ENCODE measurements at regions not wholly inside any gene's neighbourhood (a gene's known extent, or its start where the extent isn't known, plus 50 kb on each side); places are given as distances from the start of the nearest gene placed in this dataset.
"Not testable (repeated sequence)": the region's sequence is repeated elsewhere in the genome, so short reads cannot be mapped to it uniquely, and the experiment has no call there.

- FAIRE-seq (no peak), DNase-seq (ENCODE audit: insufficient read length, low spot score) (no peak)
- TF ChIP-seq SPI1 (IDR thresholded peaks at IDR 0.05; ENCODE audit: low read depth, low read length) (no peak), TAF1 (IDR thresholded peaks at IDR 0.05; ENCODE audit: low read depth, low read length) (no peak), POLR2AphosphoS5 (IDR thresholded peaks at IDR 0.05; ENCODE audit: low read depth, low read length) (no peak), POLR2A (IDR thresholded peaks at IDR 0.05; ENCODE audit: low read depth, low read length) (no peak), POU2F2 (IDR thresholded peaks at IDR 0.05; ENCODE audit: low read depth, low read length) (no peak), PAX5 (IDR thresholded peaks at IDR 0.05; ENCODE audit: insufficient read depth, low read length, severe bottlenecking) (no peak)
Measured at GRCh38 chr20:53664121-53664520, 70.5 kb upstream of the ZNF217 start.

GRCh38 chr20:53663521-53663920 is 69.9 kb upstream of the ZNF217 start:
- not testable (repeated sequence) for DNase-seq (ENCODE audit: insufficient read length, low spot score); FAIRE-seq

GRCh38 chr20:53662595-53662994 is 69.0 kb upstream of the ZNF217 start:
- no peak for FAIRE-seq
- TF ChIP-seq TAF1 (IDR thresholded peaks at IDR 0.05; ENCODE audit: low read depth, low read length): no peak
- TF ChIP-seq POU2F2 (IDR thresholded peaks at IDR 0.05; ENCODE audit: low read depth, low read length): no peak
- TF ChIP-seq SPI1 (IDR thresholded peaks at IDR 0.05; ENCODE audit: low read depth, low read length): peak; percentile 47; the same call in 1 of the 2 replicates
- TF ChIP-seq POLR2AphosphoS5 (IDR thresholded peaks at IDR 0.05; ENCODE audit: low read depth, low read length): no peak
- DNase-seq (ENCODE audit: insufficient read length, low spot score): no peak

GRCh38 chr20:53660947-53661381 is 67.3 kb upstream of the ZNF217 start:
- TF ChIP-seq PAX5 (IDR thresholded peaks at IDR 0.05; ENCODE audit: insufficient read depth, low read length, severe bottlenecking) (no peak), POLR2A (IDR thresholded peaks at IDR 0.05; ENCODE audit: low read depth, low read length) (no peak), POLR2AphosphoS5 (IDR thresholded peaks at IDR 0.05; ENCODE audit: low read depth, low read length) (no peak), POU2F2 (IDR thresholded peaks at IDR 0.05; ENCODE audit: low read depth, low read length) (no peak), TAF1 (IDR thresholded peaks at IDR 0.05; ENCODE audit: low read depth, low read length) (no peak), SPI1 (IDR thresholded peaks at IDR 0.05; ENCODE audit: low read depth, low read length) (no peak)
- FAIRE-seq (peak; percentile 58), DNase-seq (ENCODE audit: insufficient read length, low spot score) (no peak)

GRCh38 chr20:53660078-53660909 is 66.7 kb upstream of the ZNF217 start:
- no peak for TF ChIP-seq POU2F2 (IDR thresholded peaks at IDR 0.05; ENCODE audit: low read depth, low read length)
- TF ChIP-seq SPI1 (IDR thresholded peaks at IDR 0.05; ENCODE audit: low read depth, low read length): no peak
- no peak for TF ChIP-seq POLR2A (IDR thresholded peaks at IDR 0.05; ENCODE audit: low read depth, low read length)
- TF ChIP-seq TAF1 (IDR thresholded peaks at IDR 0.05; ENCODE audit: low read depth, low read length): no peak
- TF ChIP-seq POLR2AphosphoS5 (IDR thresholded peaks at IDR 0.05; ENCODE audit: low read depth, low read length): no peak
- no peak for TF ChIP-seq PAX5 (IDR thresholded peaks at IDR 0.05; ENCODE audit: insufficient read depth, low read length, severe bottlenecking)
- DNase-seq (ENCODE audit: insufficient read length, low spot score) (no peak), FAIRE-seq (peak; percentile 55)

- FAIRE-seq (no peak), DNase-seq (ENCODE audit: insufficient read length, low spot score) (no peak)
- TF ChIP-seq POLR2A (IDR thresholded peaks at IDR 0.05; ENCODE audit: low read depth, low read length) (no peak), PAX5 (IDR thresholded peaks at IDR 0.05; ENCODE audit: insufficient read depth, low read length, severe bottlenecking) (no peak), TAF1 (IDR thresholded peaks at IDR 0.05; ENCODE audit: low read depth, low read length) (no peak), SPI1 (IDR thresholded peaks at IDR 0.05; ENCODE audit: low read depth, low read length) (no peak), POLR2AphosphoS5 (IDR thresholded peaks at IDR 0.05; ENCODE audit: low read depth, low read length) (no peak), POU2F2 (IDR thresholded peaks at IDR 0.05; ENCODE audit: low read depth, low read length) (no peak)
Measured at GRCh38 chr20:53658973-53659372, 65.3 kb upstream of the ZNF217 start.

GRCh38 chr20:53658322-53658721 is 64.7 kb upstream of the ZNF217 start:
- FAIRE-seq: no peak
- TF ChIP-seq TAF1 (IDR thresholded peaks at IDR 0.05; ENCODE audit: low read depth, low read length) (no peak), POU2F2 (IDR thresholded peaks at IDR 0.05; ENCODE audit: low read depth, low read length) (no peak)
- DNase-seq (ENCODE audit: insufficient read length, low spot score): no peak

- no peak for TF ChIP-seq POLR2AphosphoS5 (IDR thresholded peaks at IDR 0.05; ENCODE audit: low read depth, low read length)
- DNase-seq (ENCODE audit: insufficient read length, low spot score) (no peak), FAIRE-seq (no peak)
Measured at GRCh38 chr20:53657732-53658131, 64.1 kb upstream of the ZNF217 start.

- DNase-seq (ENCODE audit: insufficient read length, low spot score) (no peak), FAIRE-seq (no peak)
- TF ChIP-seq TAF1 (IDR thresholded peaks at IDR 0.05; ENCODE audit: low read depth, low read length) (no peak), POLR2AphosphoS5 (IDR thresholded peaks at IDR 0.05; ENCODE audit: low read depth, low read length) (no peak), SPI1 (IDR thresholded peaks at IDR 0.05; ENCODE audit: low read depth, low read length) (peak; percentile 2; the same call in 1 of the 2 replicates)
Measured at GRCh38 chr20:53657279-53657678, 63.6 kb upstream of the ZNF217 start.

GRCh38 chr20:53656293-53657202 is 62.9 kb upstream of the ZNF217 start:
- FAIRE-seq: peak; percentile 9
- no peak for DNase-seq (ENCODE audit: insufficient read length, low spot score)
- TF ChIP-seq POLR2AphosphoS5 (IDR thresholded peaks at IDR 0.05; ENCODE audit: low read depth, low read length) (no peak), POLR2A (IDR thresholded peaks at IDR 0.05; ENCODE audit: low read depth, low read length) (no peak), PAX5 (IDR thresholded peaks at IDR 0.05; ENCODE audit: insufficient read depth, low read length, severe bottlenecking) (no peak), POU2F2 (IDR thresholded peaks at IDR 0.05; ENCODE audit: low read depth, low read length) (no peak)
